ENCODE measurements at regions not wholly inside any gene's neighbourhood (a gene's known extent, or its start where the extent isn't known, plus 50 kb on each side); places are given as distances from the start of the nearest gene placed in this dataset.
"Not testable (repeated sequence)": the region's sequence is repeated elsewhere in the genome, so short reads cannot be mapped to it uniquely, and the experiment has no call there.

DNA sequence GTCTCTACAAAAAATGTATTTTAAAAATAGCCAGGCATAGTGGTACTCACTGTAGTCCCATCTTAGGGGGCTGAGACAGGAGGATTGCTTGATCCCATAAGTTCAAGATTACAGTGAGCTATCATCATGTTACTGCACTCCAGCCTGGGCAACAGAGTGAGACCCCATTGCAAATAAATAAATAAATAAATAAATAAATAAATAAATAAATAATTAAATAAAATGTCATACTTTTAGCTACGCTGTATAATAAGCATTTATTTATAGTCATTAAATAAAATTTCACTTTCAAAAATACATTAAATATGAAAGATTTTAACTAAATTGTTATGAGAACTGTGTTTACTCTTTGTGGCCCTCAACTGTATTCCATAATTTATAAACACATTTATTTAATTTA lies 1124.2 kb downstream of the PCDH7 start:
- TF ChIP-seq CTCF (IDR thresholded peaks at IDR 0.05), result no peak
- Histone ChIP-seq H3K36me3 (ENCODE audit: control insufficient read depth, insufficient read depth, low read length) (no peaks in the 10 kb centered on the region), H3K27me3 (ENCODE audit: control insufficient read depth, insufficient read depth, low read length) (no peaks in the 10 kb centered on the region), H3K4me3 (ENCODE audit: low read depth, low read length) (no peak overlapping the region), H3K4me2 (ENCODE audit: low read length) (no peak overlapping the region), H3K9ac (no peak overlapping the region), H2AFZ (no peak overlapping the region), H3K27ac (no peak overlapping the region), H3K9me3 (ENCODE audit: control insufficient read depth, low read length) (no peaks in the 10 kb centered on the region), H3K79me2 (no peaks in the 10 kb centered on the region), H3K4me1 (no peaks in the 10 kb centered on the region)

DNA sequence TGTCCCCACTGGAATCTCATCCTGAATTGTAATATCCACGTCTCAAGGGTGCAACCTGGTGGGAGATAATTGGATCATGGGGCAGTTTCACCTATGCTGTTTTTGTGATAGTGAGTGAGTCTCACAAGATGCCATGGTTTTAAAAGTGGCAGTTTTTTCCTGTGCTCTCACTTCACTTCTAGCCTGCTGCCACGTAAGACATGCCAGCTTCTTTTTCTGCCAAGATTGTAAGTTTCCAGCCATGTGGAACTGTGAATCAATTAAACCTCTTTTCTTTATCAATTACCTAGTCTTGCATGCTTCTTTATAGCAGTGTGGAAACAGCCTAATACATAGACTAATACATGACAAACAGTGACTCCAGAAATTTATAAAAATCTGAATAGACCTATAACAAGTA lies 1131.8 kb downstream of the PCDH7 start:
- Histone ChIP-seq H3K4me1 (no peaks in the 10 kb centered on the region), H3K9ac (no peak overlapping the region), H2AFZ (no peak overlapping the region), H3K36me3 (ENCODE audit: control insufficient read depth, insufficient read depth, low read length) (no peaks in the 10 kb centered on the region), H3K4me2 (ENCODE audit: low read length) (no peak overlapping the region), H3K9me3 (ENCODE audit: control insufficient read depth, low read length) (no peaks in the 10 kb centered on the region), H3K27ac (no peak overlapping the region), H3K27me3 (ENCODE audit: control insufficient read depth, insufficient read depth, low read length) (no peaks in the 10 kb centered on the region), H3K79me2 (no peaks in the 10 kb centered on the region), H3K4me3 (ENCODE audit: low read depth, low read length) (no peak overlapping the region)
- TF ChIP-seq CTCF (IDR thresholded peaks at IDR 0.05), result no peak

- TF ChIP-seq CTCF (IDR thresholded peaks at IDR 0.05), result no peak
- Histone ChIP-seq H3K79me2 (no peaks in the 10 kb centered on the region), H3K9ac (no peak overlapping the region), H3K36me3 (ENCODE audit: control insufficient read depth, insufficient read depth, low read length) (no peaks in the 10 kb centered on the region), H3K27me3 (ENCODE audit: control insufficient read depth, insufficient read depth, low read length) (no peaks in the 10 kb centered on the region), H3K4me2 (ENCODE audit: low read length) (no peak overlapping the region), H3K9me3 (ENCODE audit: control insufficient read depth, low read length) (no peaks in the 10 kb centered on the region), H3K4me1 (no peaks in the 10 kb centered on the region), H2AFZ (no peak overlapping the region), H3K27ac (no peak overlapping the region), H3K4me3 (ENCODE audit: low read depth, low read length) (no peak overlapping the region)
These were observed 1157.3 kb downstream of the PCDH7 start for GRCh38 chr4:31877429-31877828.

- H3K9me3 ChIP-seq (ENCODE audit: control insufficient read depth, low read length); H3K27ac ChIP-seq; H3K27me3 ChIP-seq (ENCODE audit: control insufficient read depth, insufficient read depth, low read length); H3K4me3 ChIP-seq (ENCODE audit: low read depth, low read length); H2AFZ ChIP-seq; H3K4me1 ChIP-seq; H3K9ac ChIP-seq; H3K36me3 ChIP-seq (ENCODE audit: control insufficient read depth, insufficient read depth, low read length); H3K79me2 ChIP-seq; H3K4me2 ChIP-seq (ENCODE audit: low read length): not testable (repeated sequence)
These were observed 1160.7 kb downstream of the PCDH7 start for GRCh38 chr4:31880837-31881236.

- H3K79me2 ChIP-seq, result no peaks in the 10 kb centered on the region
- H2AFZ ChIP-seq, result no peak overlapping the region
- no peak for TF ChIP-seq CTCF (IDR thresholded peaks at IDR 0.05)
- no peaks in the 10 kb centered on the region for H3K36me3 ChIP-seq (ENCODE audit: control insufficient read depth, insufficient read depth, low read length)
- H3K27me3 ChIP-seq (ENCODE audit: control insufficient read depth, insufficient read depth, low read length), result no peaks in the 10 kb centered on the region
- no peaks in the 10 kb centered on the region for H3K9me3 ChIP-seq (ENCODE audit: control insufficient read depth, low read length)
- no peak overlapping the region for H3K4me2 ChIP-seq (ENCODE audit: low read length)
- H3K27ac ChIP-seq, result no peak overlapping the region
- H3K9ac ChIP-seq, result no peak overlapping the region
- H3K4me1 ChIP-seq, result no peaks in the 10 kb centered on the region
- no peak overlapping the region for H3K4me3 ChIP-seq (ENCODE audit: low read depth, low read length)
These were observed 1176.2 kb downstream of the PCDH7 start for GRCh38 chr4:31896349-31896748.
